GM04503 (cell line): ENCODE measurements at regions not wholly inside any gene's neighbourhood (a gene's known extent, or its start where the extent isn't known, plus 50 kb on each side); places are given as distances from the start of the nearest gene placed in this dataset.
A peak's percentile ranks its signal among the peaks of the same experiment; 100 is the strongest.

ENCODE experiments used
- DNase-seq: peaks from one replicate; pipeline ENCODE4 v3.0.0-alpha.2; 2012; ENCODE audit warnings: low read depth

DNA sequence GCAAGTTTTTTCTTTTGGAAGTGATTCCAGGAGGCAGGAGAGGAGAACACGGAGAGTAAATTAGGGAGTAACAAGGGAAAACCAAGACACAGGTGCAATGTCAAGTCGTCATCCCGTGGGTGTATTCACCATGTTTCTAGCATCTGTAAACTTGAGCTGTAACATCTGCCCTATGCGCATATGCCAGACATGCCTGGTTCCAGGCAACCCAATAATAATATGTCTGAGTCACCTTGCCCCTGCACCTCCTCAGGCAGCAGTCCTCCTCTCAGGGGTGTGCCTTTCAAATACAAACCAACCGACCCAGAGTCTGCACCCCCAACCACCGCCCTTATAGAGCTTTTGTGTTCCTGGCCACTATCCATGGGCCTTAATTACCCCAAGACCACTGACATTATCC is 107.0 kb upstream of the PDE1C start:
- DNase-seq: no peak

DNA sequence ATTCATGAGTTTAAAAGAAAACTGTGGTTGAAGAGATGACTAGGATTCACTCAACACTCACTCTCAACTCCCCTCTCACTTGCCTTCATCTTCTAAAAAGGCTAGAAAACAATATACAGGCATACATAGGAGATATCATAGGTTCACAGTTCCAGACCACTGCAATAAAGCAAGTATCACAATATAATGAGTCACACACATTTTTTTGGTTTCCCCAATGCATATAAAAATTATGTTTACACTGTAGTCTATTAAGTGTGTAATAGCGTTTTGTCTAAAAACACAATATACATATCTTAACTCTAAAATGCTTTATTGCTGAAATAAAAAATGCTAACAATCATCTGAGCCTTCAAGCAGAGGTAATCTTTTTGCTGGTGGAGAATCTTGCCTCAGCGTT is 104.9 kb upstream of the PDE1C start:
- DNase-seq: no peak

DNA sequence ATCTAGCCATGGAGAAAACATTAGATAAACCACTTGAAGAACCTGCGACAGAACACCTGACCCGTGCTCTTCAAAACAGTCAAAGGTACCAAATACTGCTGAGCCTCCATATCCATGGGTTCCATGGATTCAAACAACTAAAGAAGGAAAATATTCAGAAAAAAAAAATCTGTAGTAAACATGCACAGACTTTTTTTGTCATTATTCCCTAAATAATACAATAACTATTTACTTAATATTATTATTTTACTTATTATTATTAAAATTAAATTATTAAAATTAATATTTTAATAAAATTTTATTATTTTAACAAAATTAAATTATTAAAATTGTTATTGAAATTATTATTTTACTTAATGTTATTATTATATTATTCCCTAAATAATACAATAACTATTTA is 101.0 kb upstream of the PDE1C start:
- no peak for DNase-seq

DNA sequence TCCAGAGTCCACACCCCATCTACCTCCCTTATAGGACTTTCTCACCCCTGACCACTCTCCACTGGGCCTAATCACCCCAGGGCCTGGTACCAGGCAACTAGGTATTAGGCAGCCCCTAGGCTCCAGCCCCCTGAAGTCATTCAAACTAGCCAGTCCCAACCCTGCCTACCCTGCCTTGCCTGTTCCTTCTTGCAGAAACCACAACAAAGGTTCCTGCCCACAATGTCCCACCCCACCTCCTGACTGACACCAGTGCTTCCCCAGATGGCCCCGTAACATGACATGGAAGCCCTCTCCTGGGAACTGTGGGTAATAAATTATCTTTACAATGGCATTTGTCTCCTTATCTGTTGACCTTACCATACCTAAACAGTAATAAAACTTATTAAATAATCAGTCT is 100.6 kb upstream of the PDE1C start:
- no peak for DNase-seq

DNA sequence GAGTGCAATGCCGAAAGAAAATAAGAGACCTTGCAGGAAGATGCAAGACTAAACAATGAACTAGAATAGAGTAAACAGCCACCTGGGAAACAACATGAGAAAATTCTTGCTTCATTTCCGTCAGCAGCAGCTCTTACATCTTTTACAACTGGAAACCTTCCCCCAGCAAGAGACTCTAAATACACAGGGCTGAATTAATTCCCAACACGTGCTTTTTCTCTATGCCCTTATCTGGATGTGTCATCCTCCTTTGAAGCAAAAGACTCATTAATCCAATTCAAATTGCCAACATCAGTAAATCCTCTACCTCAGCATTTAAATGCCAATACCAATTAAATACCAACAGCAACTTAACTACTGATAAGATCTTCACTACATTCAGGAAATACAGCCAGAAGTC is 99.0 kb upstream of the PDE1C start:
- no peak for DNase-seq

DNA sequence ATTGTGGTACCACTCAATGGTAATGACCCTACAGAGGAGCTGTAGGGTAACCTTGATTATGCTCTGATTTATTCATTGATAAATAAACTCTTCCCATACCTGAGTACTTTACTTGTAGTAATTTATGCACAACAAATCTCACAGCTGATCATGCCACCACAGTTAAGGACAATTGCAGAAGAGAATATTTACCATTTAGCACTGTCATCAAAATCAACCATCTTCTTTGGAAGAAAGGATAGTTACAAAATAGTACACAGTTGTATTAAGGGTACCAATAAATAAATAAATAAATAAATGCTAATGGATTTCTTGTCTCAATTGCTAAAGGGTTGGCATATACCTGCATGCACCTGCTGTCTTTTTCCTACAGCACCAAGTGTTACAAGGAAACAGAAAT is 97.6 kb upstream of the PDE1C start:
- DNase-seq: no peak

DNA sequence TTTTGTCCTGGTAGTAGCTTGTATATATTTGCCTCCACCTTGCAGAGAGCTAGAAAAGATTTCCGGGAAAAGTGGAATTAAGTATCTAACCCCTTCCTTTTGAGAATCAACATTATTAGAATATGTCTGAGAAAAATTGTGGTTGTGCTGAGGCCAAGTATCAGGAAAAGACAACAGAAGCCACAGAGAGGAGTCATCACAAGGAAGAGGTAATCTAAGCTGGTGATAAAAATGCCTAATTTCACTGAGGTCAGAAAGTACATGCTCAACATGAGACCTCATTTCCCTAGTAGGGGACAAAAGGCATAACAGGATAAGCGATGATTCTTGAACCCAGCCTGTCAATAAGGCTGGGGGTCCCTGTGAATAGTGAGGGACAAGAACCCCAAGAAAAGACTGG is 97.0 kb upstream of the PDE1C start:
- DNase-seq: no peak

DNA sequence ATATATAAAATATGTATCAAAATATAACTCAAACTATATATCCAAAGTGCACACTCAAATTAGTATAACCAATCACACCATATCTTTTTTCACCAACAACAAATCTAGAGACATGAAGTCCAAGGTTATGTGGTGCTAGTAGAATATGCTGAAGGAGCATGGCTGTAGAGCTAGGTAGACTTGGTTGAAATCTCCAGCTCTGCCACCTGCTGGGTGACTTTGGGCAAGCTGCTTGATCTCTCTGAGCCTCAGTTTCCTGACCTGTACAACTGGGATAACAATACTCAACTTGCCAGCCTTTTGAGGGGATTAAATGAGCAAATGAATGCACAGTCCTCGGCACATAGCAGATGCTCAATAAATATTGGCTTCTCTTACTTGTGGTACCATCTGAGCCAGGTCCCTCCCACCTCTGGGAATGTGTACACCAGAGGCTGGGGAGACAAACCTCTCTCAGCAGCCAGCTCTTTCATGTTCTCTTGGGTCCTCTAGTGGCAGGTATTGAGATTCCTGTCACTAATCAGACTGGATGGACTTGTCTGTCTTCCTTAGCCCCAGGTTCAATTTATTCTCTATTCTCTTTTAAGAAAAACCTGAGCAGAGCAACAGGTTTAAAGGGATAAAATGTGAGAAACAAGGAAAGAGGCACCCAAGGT is 94.3 kb upstream of the PDE1C start:
- no peak for DNase-seq

DNA sequence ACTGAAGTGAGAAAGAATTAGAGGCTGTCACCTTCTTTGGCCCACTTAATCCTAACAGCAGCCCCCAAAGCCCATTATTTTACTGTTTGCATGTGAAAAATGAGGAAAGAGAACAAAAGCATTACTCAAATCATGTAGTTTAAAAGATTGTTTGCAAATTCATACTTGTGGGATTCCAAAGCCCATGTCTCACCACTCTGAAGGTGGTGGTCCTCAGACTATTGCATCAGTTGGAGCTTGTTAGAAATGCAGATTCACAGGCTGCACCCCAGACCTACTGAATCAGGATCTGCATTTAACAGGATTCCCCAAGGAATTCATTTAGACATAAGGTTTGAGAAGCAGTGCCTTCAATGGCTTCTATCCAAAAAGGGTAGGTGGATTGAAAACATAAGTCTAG is 93.7 kb upstream of the PDE1C start:
- no peak for DNase-seq

DNA sequence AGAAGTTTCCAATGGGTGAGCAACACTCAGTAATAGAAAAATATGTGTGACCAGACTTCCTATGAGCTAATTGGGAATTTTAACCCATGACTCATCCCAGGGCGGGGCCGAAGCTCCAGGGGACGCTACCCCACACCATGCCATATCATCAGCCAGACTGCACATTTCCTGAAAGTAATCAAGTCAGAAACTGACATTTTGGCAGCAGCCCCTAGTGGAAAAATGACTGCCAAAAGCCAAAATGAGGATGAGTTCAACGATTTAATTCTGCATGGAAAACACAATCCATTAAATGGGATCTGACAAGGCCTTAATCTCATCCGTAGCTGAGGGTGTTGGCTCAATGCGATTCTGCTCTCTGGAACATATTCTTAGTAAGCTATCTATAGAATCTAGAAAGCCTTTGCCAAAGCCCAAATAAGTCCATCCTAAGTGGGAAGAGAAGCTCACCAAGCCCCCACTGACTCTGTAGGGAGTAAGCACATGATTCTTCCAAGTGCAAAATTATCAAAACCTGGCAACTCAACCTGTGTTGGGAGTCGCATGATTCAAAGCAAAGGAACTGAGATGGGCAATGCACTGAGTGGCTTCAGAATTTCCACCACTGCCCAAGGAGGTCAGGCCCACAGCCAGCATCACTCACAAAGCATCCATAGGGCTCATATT is 93.1 kb upstream of the PDE1C start:
- peak; percentile 93 for DNase-seq

DNA sequence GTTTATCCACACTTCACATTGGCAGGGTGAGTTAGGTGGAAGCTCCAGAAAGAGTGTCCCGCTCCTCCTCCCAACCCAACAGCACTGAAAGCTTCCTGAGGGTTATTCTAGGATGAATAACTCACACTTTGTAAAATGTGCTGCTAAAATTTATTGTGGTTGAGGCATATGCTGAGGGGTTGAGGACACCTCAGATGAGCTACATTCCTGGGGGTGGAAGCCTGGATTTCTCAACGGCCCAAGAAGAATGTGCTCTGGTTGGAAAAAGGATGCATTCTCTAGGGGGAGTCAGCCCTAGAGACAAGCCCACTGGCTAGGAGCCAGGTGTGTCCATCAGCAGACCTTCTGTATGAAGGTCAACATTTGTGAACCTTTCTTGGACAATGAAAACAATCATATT is 91.5 kb upstream of the PDE1C start:
- DNase-seq: peak; percentile 95

DNA sequence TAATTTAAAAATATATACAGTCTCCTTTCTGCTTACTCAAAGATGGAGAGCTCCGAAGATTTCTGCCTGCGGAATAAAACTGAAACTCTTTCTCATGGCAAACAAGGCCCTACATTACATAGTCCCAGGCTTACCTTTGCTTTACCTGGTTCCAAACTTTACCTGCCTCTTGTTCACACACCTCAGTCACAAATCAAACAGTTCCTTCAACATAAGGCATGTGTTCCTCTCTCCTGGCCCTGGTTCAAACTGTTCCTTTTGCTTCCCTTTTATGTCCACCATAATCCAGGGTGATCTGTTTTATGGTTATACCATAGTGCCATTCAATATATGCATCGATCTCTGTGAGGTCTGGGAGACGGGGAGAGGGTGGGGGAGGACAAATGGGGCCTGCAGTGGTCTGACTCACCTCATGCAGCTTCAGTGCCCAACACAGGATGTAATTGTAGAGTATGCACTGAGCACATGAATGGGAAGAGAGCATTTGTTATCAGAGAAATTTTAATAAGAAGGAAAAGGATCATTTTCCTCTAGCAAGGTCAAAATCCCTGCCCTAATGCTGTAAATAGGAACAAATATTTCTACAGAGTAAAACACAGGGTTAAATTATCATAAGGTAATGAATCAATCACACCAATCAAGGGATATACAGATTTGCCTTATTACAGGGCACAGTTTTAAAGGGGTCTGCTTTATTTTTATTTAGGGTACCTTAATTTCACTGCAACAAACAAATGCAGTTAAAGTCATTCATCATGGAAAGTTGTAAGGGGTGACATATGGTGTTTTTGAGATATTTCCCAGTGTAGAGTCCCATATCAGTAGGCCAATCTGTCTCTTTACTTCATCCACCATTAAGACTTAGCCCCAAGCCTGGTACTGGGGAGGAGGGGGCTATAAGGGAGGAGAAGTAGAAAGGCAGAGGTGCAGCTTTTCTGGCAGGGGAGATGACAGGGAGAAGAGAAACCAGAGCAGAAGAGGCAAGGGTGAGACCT is 88.8 kb upstream of the PDE1C start:
- no peak for DNase-seq

DNA sequence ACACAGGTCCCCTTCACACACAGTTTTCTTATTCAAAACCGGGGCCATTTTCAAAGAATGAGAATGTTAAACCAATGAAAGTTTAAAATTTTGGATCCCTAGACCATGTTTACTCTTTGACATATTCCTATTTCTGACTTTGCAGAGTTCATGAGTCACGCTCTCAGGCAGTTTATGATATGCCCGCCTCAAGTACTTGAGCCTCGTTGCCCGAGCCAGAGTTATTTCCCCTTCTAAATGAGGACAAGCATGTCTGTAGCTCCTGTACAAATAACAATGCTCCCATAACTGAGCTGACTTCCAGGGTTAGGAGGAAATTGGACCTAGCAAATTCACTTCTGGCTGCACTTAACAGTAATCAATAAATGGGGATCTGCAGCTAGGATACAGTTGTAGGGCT is 87.9 kb upstream of the PDE1C start:
- no peak for DNase-seq

DNA sequence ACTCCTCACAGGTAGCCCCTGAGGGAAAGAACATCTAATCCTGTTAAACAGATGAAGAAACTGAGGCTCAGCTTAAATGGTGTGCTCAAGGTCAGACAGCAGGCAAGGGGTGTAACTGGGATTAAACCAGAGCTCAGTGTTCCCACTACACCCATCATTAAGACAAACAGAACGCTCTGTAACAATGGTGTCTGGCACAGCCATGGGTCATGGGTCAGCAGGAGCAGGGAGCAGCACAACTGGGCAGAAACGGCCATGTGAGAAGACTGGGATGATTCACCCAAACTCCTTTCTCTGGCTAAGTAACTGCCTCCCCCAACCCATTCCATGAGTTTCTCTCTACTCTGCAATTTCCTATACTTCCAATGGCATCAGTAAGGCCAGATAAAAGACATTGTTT is 85.5 kb upstream of the PDE1C start:
- DNase-seq: no peak

DNA sequence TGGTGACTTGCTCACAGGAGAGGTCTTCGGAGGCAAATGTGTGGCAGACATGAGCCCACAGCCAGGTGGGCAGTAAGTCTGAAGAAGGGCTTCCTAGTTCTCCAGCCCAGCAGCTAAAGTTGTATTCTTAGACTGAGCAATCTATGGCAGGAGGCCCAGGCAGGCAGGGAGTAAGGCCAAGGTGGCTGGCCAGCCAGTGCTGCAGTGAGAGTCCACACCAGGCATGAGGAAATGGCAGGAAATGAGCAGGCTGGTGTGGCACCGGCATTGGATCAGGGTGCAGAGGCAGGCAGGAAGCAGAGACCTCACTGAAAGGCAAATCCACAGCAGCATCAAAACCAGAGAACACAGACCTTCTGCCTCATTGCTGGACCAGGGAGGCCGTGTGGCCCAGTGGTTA is 84.6 kb upstream of the PDE1C start:
- no peak for DNase-seq

DNA sequence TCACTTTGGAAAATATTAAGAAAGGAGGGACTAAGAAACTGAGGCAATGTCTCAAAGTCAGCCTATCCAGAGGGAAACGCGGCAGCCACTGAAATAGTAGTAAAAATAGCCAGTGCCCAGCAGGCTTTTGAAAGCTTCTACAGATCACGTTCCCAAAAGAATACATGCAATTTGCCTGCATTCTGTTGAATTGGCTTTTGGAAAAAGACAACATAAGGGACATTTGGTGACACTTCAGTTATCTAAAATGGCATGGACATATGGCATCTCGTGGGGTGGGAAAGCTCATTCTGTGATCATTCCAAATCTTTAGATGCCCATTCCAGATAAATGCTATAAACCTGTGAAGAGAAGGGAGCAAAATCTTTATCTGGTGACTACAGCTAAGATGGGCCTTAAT is 82.8 kb upstream of the PDE1C start:
- DNase-seq: no peak

DNA sequence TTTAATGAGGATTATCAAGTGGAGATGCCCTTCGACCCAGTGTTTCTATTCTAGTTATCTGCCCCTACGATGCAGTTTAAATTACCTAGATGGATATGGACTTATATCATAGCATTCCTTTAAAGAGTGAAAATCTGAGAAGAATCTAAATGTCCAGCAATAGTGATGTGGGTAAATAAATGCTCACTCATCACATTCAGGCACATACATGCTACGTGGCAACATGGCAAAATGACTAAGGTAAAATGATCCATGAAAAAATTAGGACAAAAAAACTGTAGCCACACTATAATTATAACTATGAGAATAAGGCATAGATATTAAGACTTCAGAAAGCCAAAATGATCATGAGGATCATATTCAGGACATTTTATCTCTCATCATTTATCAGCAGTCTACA is 82.4 kb upstream of the PDE1C start:
- no peak for DNase-seq

DNA sequence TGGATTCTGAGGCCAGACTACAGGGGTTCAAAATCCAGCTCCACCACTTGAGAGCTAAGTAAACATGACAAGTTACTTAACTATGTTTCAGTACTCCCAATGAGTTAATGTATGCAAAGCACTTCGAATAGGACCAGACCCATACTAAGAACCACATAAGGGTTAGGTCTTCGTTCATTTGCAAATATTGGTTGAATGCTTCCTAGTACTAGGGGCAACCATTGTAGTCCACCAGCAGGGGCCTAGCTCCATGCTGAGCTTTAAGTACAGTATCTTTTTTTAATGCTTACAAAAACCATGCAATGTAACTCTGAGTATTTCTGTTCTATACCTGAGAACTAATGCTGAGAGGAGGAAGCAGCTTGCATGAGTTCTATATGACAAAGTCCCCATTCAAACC is 80.4 kb upstream of the PDE1C start:
- no peak for DNase-seq

DNA sequence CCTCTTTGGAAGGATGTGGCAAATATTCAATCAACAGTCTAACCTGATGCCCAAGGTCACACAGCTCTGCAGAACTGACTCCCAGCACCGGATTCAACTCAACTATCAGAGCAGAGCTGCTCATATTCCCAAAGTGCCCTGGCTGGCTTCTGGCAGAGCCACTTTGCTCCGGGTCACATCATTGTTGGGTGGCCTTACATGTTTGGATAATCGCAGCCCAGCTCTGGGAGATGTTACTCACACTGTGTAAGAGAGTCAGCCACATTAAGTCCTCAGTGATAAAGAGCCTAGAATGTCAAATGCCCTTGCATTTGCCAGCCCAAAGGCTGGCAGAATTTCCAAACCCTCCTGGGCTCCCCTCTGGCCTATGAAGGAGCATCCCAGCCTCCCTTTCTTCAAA is 79.8 kb upstream of the PDE1C start:
- no peak for DNase-seq

DNA sequence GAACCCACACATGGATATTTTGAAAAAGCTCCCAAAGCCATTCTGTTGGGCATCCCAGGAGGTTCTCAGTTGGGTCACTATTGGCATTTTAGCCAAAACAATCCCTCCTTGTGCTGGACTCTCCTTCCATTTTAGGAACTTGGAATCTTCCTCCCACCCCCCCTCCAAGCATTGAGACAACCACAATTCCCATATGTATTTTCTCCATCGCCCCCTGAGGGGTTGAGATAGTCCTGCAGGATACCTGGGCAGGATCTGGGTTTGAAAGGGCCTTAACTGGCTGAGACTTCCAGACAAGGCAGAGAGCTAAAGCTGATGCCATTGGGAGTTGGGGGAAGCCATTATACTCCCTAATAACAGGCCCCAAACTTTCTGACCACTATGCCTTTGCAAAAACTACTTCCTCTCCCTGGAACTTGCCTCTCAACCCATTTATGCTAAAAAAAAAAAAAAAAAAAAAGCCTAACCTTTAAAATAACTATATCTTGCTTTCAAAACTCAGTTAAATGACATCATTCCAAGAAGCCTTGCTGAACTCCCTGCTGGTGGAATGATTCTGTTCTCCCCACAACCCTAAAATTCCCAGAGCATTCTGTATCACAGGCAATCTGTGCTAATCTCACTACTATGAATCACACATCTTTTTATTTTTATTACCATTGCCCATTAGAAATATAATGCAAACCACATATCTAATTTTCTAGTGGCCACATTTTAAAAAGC is 77.5 kb upstream of the PDE1C start:
- DNase-seq: no peak

DNA sequence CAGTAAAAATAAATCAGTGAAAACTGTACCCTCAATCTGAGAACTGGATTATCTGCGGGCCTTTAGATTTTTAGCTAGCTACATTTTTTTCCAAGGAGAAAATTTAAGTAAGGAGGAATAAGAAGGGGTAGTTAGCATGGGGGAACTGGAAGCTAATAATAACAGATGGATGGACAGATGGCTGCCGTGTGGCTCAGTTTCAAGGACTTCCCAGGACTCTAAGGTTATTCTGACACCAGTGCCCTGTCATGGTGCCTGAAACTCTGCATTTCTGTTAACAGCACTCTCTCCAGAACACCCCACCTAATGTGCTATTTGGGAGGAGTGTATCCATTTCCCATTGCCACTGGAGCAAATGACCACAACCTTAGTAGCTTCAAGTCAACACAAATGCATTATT is 75.7 kb upstream of the PDE1C start:
- no peak for DNase-seq

DNA sequence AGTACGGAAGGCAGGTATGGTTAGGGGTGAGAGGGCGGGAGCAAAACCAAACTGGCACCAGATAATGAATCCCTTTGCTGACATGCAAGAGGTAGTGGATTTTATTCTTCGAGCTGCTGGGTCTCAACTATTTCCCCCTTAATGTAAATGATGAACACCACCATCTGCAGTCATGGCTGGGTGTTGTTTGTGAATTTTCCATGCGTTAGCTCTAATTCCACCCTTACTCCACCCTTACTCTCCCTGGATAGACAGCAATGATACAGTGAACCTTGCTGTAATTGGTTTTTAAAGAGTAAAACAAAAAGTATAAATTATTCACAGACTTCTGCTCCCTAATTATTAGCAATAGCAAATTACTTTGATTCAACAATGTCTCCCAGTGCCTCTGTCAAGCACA is 74.5 kb upstream of the PDE1C start:
- DNase-seq: no peak
